ENCODE measurements at regions not wholly inside any gene's neighbourhood (a gene's known extent, or its start where the extent isn't known, plus 50 kb on each side); places are given as distances from the start of the nearest gene placed in this dataset.
A peak's percentile ranks its signal among the peaks of the same experiment; 100 is the strongest.

GRCh38 chr2:174664084-174664759 is 66.6 kb upstream of the WIPF1 start:
- Mint-ChIP-seq H3K36me3 (ENCODE audit: insufficient read depth) (no peaks in the 10 kb centered on the region), H3K27ac (peak overlapping the region in 1 of 2 donors; percentile 49), H3K4me3 (no peak overlapping the region), H3K27me3 (no peaks in the 10 kb centered on the region), H3K4me1 (ENCODE audit: low read depth in 2 of 2) (peaks cover 22 to 40% of the 10 kb centered on the region in 2 donors), H3K9me3 (no peaks in the 10 kb centered on the region)
- no peak for DNase-seq
- no peak for ATAC-seq (replicated peaks)

- peak overlapping the region in 1 of 2 donors; percentile 49 for H3K27ac Mint-ChIP-seq
- peaks cover 22 to 41% of the 10 kb centered on the region in 2 donors for H3K4me1 Mint-ChIP-seq (ENCODE audit: low read depth in 2 of 2)
- DNase-seq (no peak), ATAC-seq (replicated peaks) (no peak)
- H3K9me3 Mint-ChIP-seq: no peaks in the 10 kb centered on the region
- H3K4me3 Mint-ChIP-seq: no peak overlapping the region
- H3K36me3 Mint-ChIP-seq (ENCODE audit: insufficient read depth): no peaks in the 10 kb centered on the region
- no peaks in the 10 kb centered on the region for H3K27me3 Mint-ChIP-seq
These were observed 65.9 kb upstream of the WIPF1 start for GRCh38 chr2:174663550-174663949.

- H3K27ac Mint-ChIP-seq: peak overlapping the region; percentile 63 to 72
- H3K27me3 Mint-ChIP-seq: no peaks in the 10 kb centered on the region
- peaks cover 18 to 36% of the 10 kb centered on the region in 2 donors for H3K4me1 Mint-ChIP-seq (ENCODE audit: low read depth in 2 of 2)
- H3K4me3 Mint-ChIP-seq: no peak overlapping the region
- H3K36me3 Mint-ChIP-seq (ENCODE audit: insufficient read depth): no peaks in the 10 kb centered on the region
- DNase-seq: no peak
- ATAC-seq (replicated peaks): no peak
- no peaks in the 10 kb centered on the region for H3K9me3 Mint-ChIP-seq
These were observed 65.3 kb upstream of the WIPF1 start for GRCh38 chr2:174662859-174663258.

GRCh38 chr2:174662459-174662858 is 64.9 kb upstream of the WIPF1 start:
- DNase-seq (no peak), ATAC-seq (replicated peaks) (no peak)
- Mint-ChIP-seq H3K4me3 (no peak overlapping the region), H3K4me1 (ENCODE audit: low read depth in 2 of 2) (peaks cover 17 to 34% of the 10 kb centered on the region in 2 donors), H3K27me3 (no peaks in the 10 kb centered on the region), H3K27ac (peak overlapping the region; percentile 63 to 72), H3K36me3 (ENCODE audit: insufficient read depth) (no peaks in the 10 kb centered on the region), H3K9me3 (no peaks in the 10 kb centered on the region)

GRCh38 chr2:174660984-174661675 is 63.5 kb upstream of the WIPF1 start:
- Mint-ChIP-seq H3K9me3 (no peaks in the 10 kb centered on the region), H3K27me3 (no peaks in the 10 kb centered on the region), H3K4me3 (no peak overlapping the region), H3K4me1 (ENCODE audit: low read depth in 2 of 2) (peaks cover 12 to 44% of the 10 kb centered on the region in 2 donors), H3K27ac (peak overlapping the region in 1 of 2 donors; percentile 8), H3K36me3 (ENCODE audit: insufficient read depth) (no peaks in the 10 kb centered on the region)
- DNase-seq: no peak
- ATAC-seq (replicated peaks): no peak

GRCh38 chr2:174659069-174659900 is 61.7 kb upstream of the WIPF1 start:
- H3K36me3 Mint-ChIP-seq (ENCODE audit: insufficient read depth): no peaks in the 10 kb centered on the region
- no peak for ATAC-seq (replicated peaks)
- H3K9me3 Mint-ChIP-seq: no peaks in the 10 kb centered on the region
- DNase-seq: no peak
- no peaks in the 10 kb centered on the region for H3K27me3 Mint-ChIP-seq
- peaks cover 17 to 54% of the 10 kb centered on the region in 2 donors for H3K4me1 Mint-ChIP-seq (ENCODE audit: low read depth in 2 of 2)
- no peak overlapping the region for H3K4me3 Mint-ChIP-seq
- peak overlapping the region in 1 of 2 donors; percentile 9 for H3K27ac Mint-ChIP-seq

- H3K9me3 Mint-ChIP-seq: no peaks in the 10 kb centered on the region
- no peaks in the 10 kb centered on the region for H3K27me3 Mint-ChIP-seq
- no peak overlapping the region for H3K4me3 Mint-ChIP-seq
- ATAC-seq (replicated peaks) (peak; percentile 29), DNase-seq (no peak)
- H3K36me3 Mint-ChIP-seq (ENCODE audit: insufficient read depth): no peaks in the 10 kb centered on the region
- H3K4me1 Mint-ChIP-seq (ENCODE audit: low read depth in 2 of 2): peaks cover 13 to 38% of the 10 kb centered on the region in 2 donors
- no peak overlapping the region for H3K27ac Mint-ChIP-seq
These were observed 59.1 kb upstream of the WIPF1 start for GRCh38 chr2:174656676-174657176.

GRCh38 chr2:174656035-174656434 is 58.4 kb upstream of the WIPF1 start:
- no peaks in the 10 kb centered on the region for H3K9me3 Mint-ChIP-seq
- no peak for DNase-seq
- H3K27ac Mint-ChIP-seq: peak overlapping the region in 1 of 2 donors; percentile 42
- ATAC-seq (replicated peaks): no peak
- no peaks in the 10 kb centered on the region for H3K36me3 Mint-ChIP-seq (ENCODE audit: insufficient read depth)
- no peaks in the 10 kb centered on the region for H3K27me3 Mint-ChIP-seq
- H3K4me1 Mint-ChIP-seq (ENCODE audit: low read depth in 2 of 2): peaks cover 10 to 33% of the 10 kb centered on the region in 2 donors
- no peak overlapping the region for H3K4me3 Mint-ChIP-seq

GRCh38 chr2:174654419-174654941 is 56.9 kb upstream of the WIPF1 start:
- Mint-ChIP-seq H3K27me3 (no peaks in the 10 kb centered on the region), H3K27ac (peak overlapping the region in 1 of 2 donors; percentile 18), H3K36me3 (ENCODE audit: insufficient read depth) (no peaks in the 10 kb centered on the region), H3K4me1 (ENCODE audit: low read depth in 2 of 2) (peaks cover 14 to 28% of the 10 kb centered on the region in 2 donors), H3K4me3 (no peak overlapping the region), H3K9me3 (no peaks in the 10 kb centered on the region)
- ATAC-seq (replicated peaks): no peak
- DNase-seq: no peak

- Mint-ChIP-seq H3K4me3 (no peak overlapping the region), H3K4me1 (ENCODE audit: low read depth in 2 of 2) (peaks cover 9 to 11% of the 10 kb centered on the region in 2 donors), H3K9me3 (no peaks in the 10 kb centered on the region), H3K27me3 (no peaks in the 10 kb centered on the region), H3K36me3 (ENCODE audit: insufficient read depth) (peaks cover 6% of the 10 kb centered on the region), H3K27ac (no peak overlapping the region)
- DNase-seq (no peak), ATAC-seq (replicated peaks) (no peak)
These were observed 51.3 kb upstream of the WIPF1 start for GRCh38 chr2:174648896-174649295.
